Esophagus (tissue), 2 donors: ENCODE measurements at regions not wholly inside any gene's neighbourhood (a gene's known extent, or its start where the extent isn't known, plus 50 kb on each side); places are given as distances from the start of the nearest gene placed in this dataset.

Experiments used
- H3K27ac ChIP-seq, 2 donors: one replicate each; pipeline ENCODE4 v1.5.1; 2013; ENCODE audit warnings: low read depth in 2 of 2, mild to moderate bottlenecking in 2 of 2, inconsistent platforms in 1 of 2, low read length in 1 of 2, moderate library complexity in 1 of 2
- H3K27me3 ChIP-seq, 2 donors: one replicate each; pipeline ENCODE4 v1.6.1; 2013; ENCODE audit warnings: low read length in 2 of 2, control low read depth in 1 of 2, mild to moderate bottlenecking in 1 of 2; ENCODE audit not compliant: insufficient read depth in 2 of 2, control insufficient read depth in 1 of 2
- H3K36me3 ChIP-seq, 2 donors: one replicate each; pipeline ENCODE4 v1.6.1; 2013; ENCODE audit warnings: low read length in 1 of 2; ENCODE audit not compliant: control insufficient read depth in 2 of 2, insufficient read depth in 2 of 2
- H3K4me1 ChIP-seq, 2 donors: one replicate each; pipeline ENCODE4 v1.6.1; 2013; ENCODE audit warnings: low read length in 1 of 2; ENCODE audit not compliant: control insufficient read depth in 2 of 2, insufficient read depth in 2 of 2
- H3K4me3 ChIP-seq, 2 donors: one replicate each; pipeline ENCODE4 v1.5.1; 2013; ENCODE audit warnings: low read length in 2 of 2, mild to moderate bottlenecking in 2 of 2, low read depth in 1 of 2, moderate library complexity in 1 of 2
- H3K9me3 ChIP-seq, 2 donors: one replicate each; pipeline ENCODE4 v1.6.1; 2013; ENCODE audit warnings: mild to moderate bottlenecking in 2 of 2, low read depth in 1 of 2, low read length in 1 of 2, moderate library complexity in 1 of 2; ENCODE audit not compliant: control insufficient read depth in 2 of 2, insufficient read depth in 1 of 2
- WGBS, 2 donors: extraction: QIAGEN DNeasy Blood & Tissue Kit; methylation state at CpG; one replicate each; pipeline ENCODE4 v1.1.7; 2013; 5-methylcytosine and 5-hydroxymethylcytosine counted together
- donor health status: healthy with polysubstance abuse.
- donor health status: Bipolar disorder and iron deficiency.

DNA sequence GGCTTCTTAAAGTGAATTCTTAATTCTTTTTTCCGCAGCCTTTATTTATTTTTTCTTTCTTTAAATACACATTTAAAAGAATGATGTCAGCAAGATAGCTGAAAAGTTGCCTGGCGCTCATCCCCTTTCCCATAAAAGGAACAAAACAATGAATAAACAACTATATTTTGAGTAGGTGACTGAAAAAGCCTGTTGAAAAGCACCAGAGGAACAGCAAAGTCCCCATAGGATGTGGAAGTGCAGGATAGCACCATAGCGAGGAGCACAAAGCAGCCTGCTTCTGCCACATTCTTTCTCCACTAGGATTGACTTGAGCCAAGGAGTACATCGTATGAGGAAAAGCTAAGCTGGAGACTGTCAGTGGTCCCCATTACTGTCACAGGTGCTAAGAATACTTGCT is 754.9 kb downstream of the SQOR start:
- WGBS, 2 donors: 45 to 58% methylated on average over 4 of the region's 4 CpGs
- H3K27ac ChIP-seq: no peak overlapping the region
- H3K36me3 ChIP-seq: no peaks in the 10 kb centered on the region
- no peak overlapping the region for H3K4me3 ChIP-seq
- H3K4me1 ChIP-seq: no peaks in the 10 kb centered on the region
- peaks cover 5 to 6% of the 10 kb centered on the region in 2 donors for H3K9me3 ChIP-seq
- H3K27me3 ChIP-seq: no peaks in the 10 kb centered on the region

GRCh38 chr15:46394463-46394862 is 759.6 kb downstream of the SQOR start:
- H3K27ac ChIP-seq: no peak overlapping the region
- no peak overlapping the region for H3K4me3 ChIP-seq
- no peaks in the 10 kb centered on the region for H3K36me3 ChIP-seq
- H3K9me3 ChIP-seq: peaks cover 5 to 6% of the 10 kb centered on the region in 2 donors
- H3K4me1 ChIP-seq: no peaks in the 10 kb centered on the region
- WGBS, 2 donors: 78 to 79% methylated on average over 2 of the region's 2 CpGs
- H3K27me3 ChIP-seq: no peaks in the 10 kb centered on the region

DNA sequence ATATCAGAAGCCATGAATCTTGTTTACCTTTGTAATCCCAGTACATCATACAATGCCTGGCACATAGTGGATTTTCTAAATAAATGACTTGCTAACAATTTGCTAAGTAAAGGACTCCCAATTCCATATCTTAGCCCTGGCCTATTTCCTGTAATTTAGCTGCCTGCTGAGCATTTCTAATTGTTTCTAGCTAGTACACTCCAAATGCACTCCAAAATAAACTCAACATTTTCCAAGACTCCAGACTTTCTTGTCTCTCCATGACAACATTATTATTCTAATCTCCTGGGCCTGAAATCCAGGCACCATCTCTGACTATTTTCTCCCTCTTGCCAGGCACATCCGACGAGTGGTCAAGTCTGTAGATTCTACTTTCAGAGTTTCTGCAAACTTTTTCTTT is 773.5 kb downstream of the SQOR start:
- H3K27ac ChIP-seq: no peak overlapping the region
- no peaks in the 10 kb centered on the region for H3K27me3 ChIP-seq
- 40 to 68% methylated on average over 2 of the region's 2 CpGs for WGBS, 2 donors
- H3K4me1 ChIP-seq: no peaks in the 10 kb centered on the region
- no peak overlapping the region for H3K4me3 ChIP-seq
- no peaks in the 10 kb centered on the region for H3K36me3 ChIP-seq
- H3K9me3 ChIP-seq: no peaks in the 10 kb centered on the region

DNA sequence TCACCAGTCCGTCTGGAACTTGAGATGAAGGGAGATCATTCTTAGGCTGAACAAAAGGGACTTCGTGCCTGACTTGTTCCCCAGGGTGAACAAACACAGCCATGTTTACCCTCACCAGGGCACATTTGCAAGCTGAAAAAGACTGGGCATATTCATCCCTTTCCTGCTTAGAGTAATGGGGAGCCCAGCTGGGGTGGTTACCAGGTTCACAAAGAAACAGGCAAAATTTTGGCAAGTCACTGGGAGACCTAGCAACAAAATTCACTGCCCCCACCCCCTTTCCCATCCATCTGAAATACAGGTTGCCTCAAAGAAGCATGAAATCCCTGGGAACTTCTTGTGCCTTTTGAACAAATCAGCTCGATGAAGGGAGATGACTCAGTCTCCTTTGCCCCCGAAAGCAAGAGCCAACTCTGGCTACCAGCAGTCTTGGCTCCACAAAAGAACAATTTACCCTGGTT is 775.0 kb downstream of the SQOR start:
- Histone ChIP-seq H3K4me3 (no peak overlapping the region), H3K27me3 (no peaks in the 10 kb centered on the region), H3K4me1 (no peaks in the 10 kb centered on the region), H3K27ac (no peak overlapping the region), H3K36me3 (no peaks in the 10 kb centered on the region), H3K9me3 (no peaks in the 10 kb centered on the region)
- 56 to 66% methylated on average over 4 of the region's 4 CpGs for WGBS, 2 donors

DNA sequence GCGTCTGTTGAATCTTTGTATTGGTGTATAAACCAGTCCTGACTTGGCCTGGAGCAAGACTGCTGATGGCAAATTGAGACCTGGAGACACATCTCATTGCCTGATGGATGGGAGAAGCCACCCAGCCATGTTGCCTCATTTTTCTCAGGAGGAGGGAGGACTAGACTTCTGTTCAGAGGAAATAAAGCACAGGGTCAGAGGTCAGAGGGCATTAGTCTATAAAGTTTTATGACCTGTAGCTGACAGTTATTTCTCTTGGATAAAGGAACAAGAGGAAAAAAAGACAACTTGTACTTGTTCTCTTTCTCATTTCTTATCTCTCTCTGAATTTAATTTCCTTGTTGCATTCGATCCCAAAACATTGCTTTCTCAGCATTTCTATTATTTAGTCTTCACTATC is 775.9 kb downstream of the SQOR start:
- H3K4me1 ChIP-seq: no peaks in the 10 kb centered on the region
- no peaks in the 10 kb centered on the region for H3K9me3 ChIP-seq
- no peaks in the 10 kb centered on the region for H3K27me3 ChIP-seq
- no peak overlapping the region for H3K27ac ChIP-seq
- no peak overlapping the region for H3K4me3 ChIP-seq
- WGBS, 2 donors: 76 to 80% methylated on average over 2 of the region's 2 CpGs
- H3K36me3 ChIP-seq: no peaks in the 10 kb centered on the region

GRCh38 chr15:46411900-46412299 is 777.1 kb downstream of the SQOR start:
- WGBS, 2 donors: 92 to 94% methylated on average over 2 of the region's 2 CpGs
- Histone ChIP-seq H3K4me1 (no peaks in the 10 kb centered on the region), H3K4me3 (no peak overlapping the region), H3K27me3 (no peaks in the 10 kb centered on the region), H3K9me3 (no peaks in the 10 kb centered on the region), H3K27ac (no peak overlapping the region), H3K36me3 (no peaks in the 10 kb centered on the region)

DNA sequence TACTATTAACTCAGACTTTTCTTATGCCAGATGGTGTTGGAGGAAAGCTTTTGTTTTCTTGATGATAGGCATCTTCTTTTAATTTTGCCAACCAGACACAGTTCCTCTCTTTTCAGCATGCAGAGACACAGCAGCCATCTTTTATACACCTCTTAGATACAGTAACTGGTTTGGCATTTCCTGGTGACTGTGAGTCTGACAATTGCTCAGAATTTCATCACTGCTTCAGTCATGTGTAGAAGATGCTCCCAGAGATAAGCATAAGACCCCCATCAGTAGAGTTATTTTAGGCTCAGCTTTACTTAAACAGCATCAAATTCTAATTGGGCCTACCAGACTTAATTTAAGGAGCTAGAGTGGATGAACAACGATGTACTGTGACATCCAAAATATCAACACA is 779.0 kb downstream of the SQOR start:
- Histone ChIP-seq H3K27me3 (no peaks in the 10 kb centered on the region), H3K4me3 (no peak overlapping the region), H3K36me3 (no peaks in the 10 kb centered on the region), H3K9me3 (no peaks in the 10 kb centered on the region), H3K4me1 (no peaks in the 10 kb centered on the region), H3K27ac (no peak overlapping the region)
- 87 to 89% methylated on average over 1 of the region's 1 CpG for WGBS, 2 donors

DNA sequence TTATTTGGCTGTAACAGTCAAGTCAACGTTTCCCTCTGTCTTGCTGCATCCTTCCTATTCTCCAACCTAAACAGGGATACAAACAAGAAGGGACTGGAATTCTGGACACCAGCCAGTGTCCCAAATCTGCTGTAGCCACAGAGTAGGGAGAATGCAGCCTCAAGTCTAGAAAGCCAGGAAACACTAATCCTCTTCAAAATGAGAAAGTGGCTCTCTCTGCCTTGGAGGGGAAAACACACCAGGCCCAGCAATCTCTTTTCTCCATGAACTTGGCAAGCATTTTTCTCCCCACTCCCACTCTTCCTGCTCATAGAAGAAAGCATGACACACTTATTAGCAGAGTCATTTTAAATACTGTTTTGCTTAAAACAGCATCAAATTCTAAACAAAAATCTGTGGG is 781.7 kb downstream of the SQOR start:
- 18 to 36% methylated on average over 1 of the region's 1 CpG for WGBS, 2 donors
- Histone ChIP-seq H3K36me3 (no peaks in the 10 kb centered on the region), H3K4me3 (no peak overlapping the region), H3K27me3 (no peaks in the 10 kb centered on the region), H3K9me3 (no peaks in the 10 kb centered on the region), H3K27ac (no peak overlapping the region), H3K4me1 (no peaks in the 10 kb centered on the region)

- no peaks in the 10 kb centered on the region for H3K27me3 ChIP-seq
- no peaks in the 10 kb centered on the region for H3K4me1 ChIP-seq
- no peak overlapping the region for H3K4me3 ChIP-seq
- H3K27ac ChIP-seq: no peak overlapping the region
- 15 to 24% methylated on average over 1 of the region's 1 CpG for WGBS, 2 donors
- H3K36me3 ChIP-seq: no peaks in the 10 kb centered on the region
- H3K9me3 ChIP-seq: peaks cover 5 to 8% of the 10 kb centered on the region in 2 donors
Observed at GRCh38 chr15:46420990-46421389, 786.2 kb downstream of the SQOR start.

GRCh38 chr15:46441294-46442062 is 806.6 kb downstream of the SQOR start:
- Histone ChIP-seq H3K4me3 (no peak overlapping the region), H3K4me1 (no peaks in the 10 kb centered on the region), H3K36me3 (no peaks in the 10 kb centered on the region), H3K27me3 (no peaks in the 10 kb centered on the region), H3K27ac (no peak overlapping the region), H3K9me3 (peaks cover 0 to 2% of the 10 kb centered on the region in 2 donors)
- 63 to 72% methylated on average over 4 of the region's 4 CpGs for WGBS, 2 donors
